NCI-H748 (cell line): ENCODE measurements at regions not wholly inside any gene's neighbourhood (a gene's known extent, or its start where the extent isn't known, plus 50 kb on each side); places are given as distances from the start of the nearest gene placed in this dataset.
"Not testable (repeated sequence)": the region's sequence is repeated elsewhere in the genome, so short reads cannot be mapped to it uniquely, and the experiment has no call there.

ENCODE experiments used
- DNase-seq: peaks from one replicate; lab custom pipeline; 2025; ENCODE audit not compliant: unreplicated experiment; lab: John Stamatoyannopoulos, UW

DNA sequence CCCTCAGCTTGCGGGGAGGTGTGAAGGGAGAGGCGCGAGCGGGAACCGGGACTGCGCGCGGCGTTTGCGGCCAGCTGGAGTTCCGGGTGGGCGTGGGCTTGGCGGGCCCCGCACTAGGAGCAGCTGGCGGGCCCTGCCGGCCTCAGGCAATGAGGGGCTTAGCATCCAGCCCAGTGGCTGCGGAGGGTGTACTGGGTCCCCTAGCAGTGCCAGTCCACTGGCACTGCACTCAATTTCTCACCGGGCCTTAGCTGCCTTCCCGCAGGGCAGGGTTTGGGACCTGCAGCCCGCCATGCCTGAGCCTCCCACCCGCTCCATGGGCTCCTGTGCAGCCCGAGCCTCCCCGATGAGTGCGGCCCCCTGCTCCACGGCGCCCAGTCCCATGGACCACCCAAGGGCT, 163.5 kb upstream of the PTCH1 start:
- DNase-seq: not testable (repeated sequence)

- no peak for DNase-seq
These were observed 163.1 kb upstream of the PTCH1 start for GRCh38 chr9:95679874-95680273.

GRCh38 chr9:95678759-95679158, 162.0 kb upstream of the PTCH1 start:
- peak; percentile 9 for DNase-seq

DNA sequence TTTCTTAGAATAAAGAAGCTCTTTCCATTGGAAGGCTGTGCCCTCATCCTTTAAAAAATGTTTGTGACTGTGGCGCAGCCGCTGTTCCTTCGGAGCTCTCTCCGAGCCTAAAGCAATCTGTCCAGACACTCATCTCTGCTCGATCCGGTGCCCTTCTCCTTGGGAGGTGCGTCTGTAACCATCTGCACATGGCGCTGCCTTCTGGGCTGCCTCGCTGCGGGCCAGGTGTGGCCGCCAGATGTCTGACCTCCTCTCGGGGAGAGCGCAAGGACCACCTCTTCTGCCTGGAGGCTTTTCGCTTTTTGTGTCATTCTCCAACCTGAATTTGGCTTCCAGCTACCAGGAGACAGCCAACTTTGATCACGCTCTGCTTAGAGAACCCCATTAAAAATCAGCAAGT, 153.4 kb upstream of the PTCH1 start:
- DNase-seq: no peak

- DNase-seq: no peak
These were observed 152.5 kb upstream of the PTCH1 start for GRCh38 chr9:95669253-95669652.

DNA sequence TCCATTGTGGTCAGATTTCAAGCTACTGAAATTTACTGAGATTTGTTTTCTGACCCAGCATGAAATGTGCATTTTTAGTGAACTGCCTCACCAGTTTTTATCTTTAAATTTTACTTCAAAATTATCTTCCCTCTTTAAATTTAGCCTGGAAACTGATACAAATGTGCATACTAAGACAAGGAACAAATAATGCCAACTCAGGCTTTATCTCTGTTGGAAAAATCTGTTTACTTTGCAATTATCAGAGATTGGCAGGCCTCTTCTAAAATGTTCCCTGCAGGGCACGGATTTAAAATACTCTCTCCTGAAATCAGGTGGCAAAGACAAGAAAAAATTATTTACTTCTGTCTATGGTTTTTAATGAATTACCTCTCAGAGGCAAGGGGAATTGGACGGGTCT, 151.0 kb upstream of the PTCH1 start:
- peak; percentile 82 for DNase-seq

- DNase-seq: no peak
These were observed 150.0 kb upstream of the PTCH1 start for GRCh38 chr9:95666785-95667155.

GRCh38 chr9:95666096-95666784, 149.5 kb upstream of the PTCH1 start:
- no peak for DNase-seq

- no peak for DNase-seq
These were observed 136.5 kb upstream of the PTCH1 start for GRCh38 chr9:95653246-95653645.

DNA sequence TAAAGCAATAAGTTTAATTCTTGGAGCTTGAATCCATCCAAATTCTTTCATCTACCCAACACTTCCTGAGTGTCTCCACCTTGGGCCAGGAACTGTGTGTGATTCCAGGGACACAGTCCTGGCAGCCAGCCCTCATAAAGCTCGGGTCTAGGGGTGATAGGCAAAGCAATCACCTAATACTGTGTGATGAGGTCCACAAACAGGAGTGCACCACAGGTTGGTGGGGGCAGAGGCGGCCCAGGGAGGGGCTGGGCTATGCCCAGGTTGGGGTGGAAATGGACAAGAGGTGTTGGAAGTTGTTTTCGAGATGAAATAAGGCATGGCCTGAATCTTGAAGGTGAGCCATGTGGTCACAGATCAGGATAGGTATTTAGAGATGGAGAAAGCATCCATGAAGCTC, 133.9 kb upstream of the PTCH1 start:
- DNase-seq: no peak

DNA sequence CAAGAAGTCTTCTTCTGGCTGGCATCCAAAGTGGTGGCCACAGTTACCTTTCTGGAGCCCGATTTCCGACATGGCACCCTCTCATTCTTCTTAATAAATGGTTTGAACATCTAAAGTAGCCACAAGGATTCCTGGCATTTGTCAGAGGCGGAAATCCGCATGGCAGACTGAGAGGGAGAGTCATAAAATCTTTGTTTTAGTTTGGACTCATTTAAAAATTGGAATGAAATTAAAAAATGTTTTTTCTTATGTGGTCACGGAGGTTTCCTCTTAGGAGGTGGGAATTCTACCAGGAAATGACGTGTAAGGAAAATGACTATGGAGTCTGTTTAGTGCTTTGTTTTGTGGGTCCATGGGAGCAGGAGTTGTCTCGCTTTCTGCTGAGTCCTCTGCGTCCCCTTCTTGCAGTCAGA, 133.0 kb upstream of the PTCH1 start:
- no peak for DNase-seq

DNA sequence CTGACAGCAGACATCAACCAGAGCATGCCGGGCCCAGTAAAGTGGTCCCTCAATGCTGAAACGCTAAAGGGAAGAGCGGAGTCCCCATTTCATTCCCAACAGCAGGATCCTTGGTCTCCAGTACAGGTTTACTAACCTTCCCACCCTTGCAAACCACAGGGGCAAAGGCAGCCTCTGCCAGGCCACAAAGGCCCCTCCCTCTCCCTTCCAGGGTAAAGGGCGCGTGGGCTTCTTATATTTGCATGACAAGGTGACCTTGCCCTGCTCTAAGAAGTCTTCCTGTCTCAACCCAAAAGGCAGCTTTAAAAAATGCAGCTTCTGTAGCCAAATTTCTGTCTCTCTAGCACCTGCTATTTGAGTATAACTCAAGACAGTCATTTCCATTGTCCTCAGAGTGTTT, 131.5 kb upstream of the PTCH1 start:
- DNase-seq: no peak

DNA sequence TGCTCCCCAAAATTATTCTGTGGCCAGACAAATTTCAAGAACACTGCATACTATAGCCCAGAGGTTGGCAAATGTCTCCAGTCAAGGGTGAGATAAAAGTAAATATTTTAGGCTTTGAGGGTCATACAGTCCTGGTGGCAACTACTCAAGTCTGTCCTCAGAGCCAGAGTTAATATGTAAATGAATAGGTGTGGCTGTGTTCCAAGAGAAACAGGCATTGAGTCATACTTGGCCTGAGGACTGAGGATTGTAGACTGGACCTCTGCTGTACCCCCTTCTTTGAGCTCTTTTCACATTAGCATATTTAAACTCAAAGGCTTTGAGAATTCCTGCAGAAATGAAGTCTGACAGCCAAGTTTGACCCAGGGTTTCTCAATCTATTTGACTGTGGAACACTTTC, 129.2 kb upstream of the PTCH1 start:
- no peak for DNase-seq

GRCh38 chr9:95645579-95645978, 128.8 kb upstream of the PTCH1 start:
- no peak for DNase-seq

DNA sequence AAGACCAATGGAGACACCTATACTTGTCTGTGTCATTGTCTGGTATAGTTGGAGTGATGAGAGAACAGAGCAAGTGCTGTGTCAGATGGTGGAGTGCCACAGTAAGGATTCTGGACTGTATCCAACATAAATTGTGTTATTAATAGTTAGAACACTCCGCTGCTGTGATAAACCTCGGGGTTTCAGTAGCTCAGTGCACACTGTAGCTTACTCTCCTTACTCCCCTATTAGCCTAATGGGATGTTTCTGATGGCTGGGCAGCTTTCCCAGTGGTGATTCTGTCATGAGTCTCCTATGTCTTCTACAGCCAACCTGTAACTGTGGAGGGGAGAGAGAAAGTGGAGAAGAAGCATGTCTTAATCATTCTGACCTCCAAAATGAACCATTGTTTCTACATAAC, 127.6 kb upstream of the PTCH1 start:
- no peak for DNase-seq

DNA sequence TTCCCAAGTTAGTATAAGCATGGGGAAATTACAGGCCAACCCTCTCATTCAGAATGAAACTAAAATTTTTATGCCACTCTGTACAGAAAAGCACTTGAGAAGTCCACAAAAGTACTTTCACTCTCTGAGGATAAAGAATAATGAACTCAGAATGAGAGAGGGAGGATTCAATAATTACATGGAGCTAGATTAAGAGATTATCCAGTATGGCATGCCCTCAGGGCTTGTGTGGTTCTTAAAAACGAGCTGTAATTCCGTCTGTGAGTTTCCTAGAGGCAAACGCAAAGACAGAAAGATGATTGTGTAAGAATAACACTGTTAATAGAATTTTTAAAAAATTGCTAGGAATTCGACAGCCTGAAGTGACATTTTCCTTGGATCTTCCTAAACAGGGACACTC, 126.8 kb upstream of the PTCH1 start:
- no peak for DNase-seq

DNA sequence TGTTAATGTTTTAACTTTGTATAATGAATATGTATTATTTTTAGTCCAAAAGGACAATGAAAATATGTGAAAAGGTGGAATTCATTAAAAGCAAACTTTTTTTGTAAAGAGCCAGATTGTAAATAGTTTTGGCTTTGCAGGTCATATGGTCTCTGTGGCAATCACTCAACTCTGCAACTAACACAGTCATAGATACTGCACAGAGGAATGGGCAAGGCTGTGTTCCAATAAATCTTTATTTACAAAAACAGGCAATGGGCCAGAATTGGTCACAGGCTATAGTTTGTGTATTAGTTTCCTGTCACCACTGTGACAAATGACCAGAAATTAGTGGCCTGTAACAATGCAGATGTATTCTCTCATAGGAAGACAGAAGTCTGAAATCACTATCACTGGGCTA, 125.4 kb upstream of the PTCH1 start:
- DNase-seq: no peak

DNA sequence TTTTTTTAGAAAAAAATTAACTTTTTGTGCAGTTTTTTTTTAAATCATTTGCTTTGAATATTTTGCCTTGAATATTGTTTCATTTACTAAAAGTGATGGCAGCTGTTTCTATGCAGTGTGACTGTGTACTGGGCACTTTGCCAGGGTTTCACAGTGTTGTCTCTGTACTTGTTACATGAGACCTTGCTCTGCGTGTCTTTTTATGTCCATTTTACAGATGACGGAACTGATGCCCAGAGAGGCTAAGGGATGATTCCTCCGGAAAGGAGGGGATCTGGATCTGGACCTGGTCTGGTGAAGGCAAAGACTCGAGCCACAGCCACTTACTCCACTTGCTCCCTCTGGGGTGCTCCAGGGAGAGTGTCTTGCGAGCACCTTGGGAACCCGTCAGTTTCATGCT, 124.8 kb upstream of the PTCH1 start:
- peak; percentile 74 for DNase-seq

DNA sequence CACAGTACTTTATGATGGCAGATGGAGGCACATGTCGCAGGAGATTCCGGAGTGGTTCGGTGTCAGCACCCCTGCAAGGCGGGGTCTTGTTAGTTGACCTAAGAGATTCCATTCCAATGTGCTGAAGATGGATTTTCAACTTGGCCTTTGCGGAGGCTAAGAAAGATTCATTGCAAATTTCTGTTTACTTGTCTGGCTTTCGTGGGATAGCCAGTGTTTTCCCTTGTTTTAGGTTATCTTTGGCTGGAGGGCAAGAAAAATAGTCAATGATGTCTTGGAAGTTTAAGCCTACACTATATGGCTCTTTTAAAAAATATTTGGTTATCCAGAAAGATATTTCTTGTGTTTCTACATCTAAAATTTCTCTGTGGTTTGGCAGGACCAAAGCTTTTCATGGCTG, 123.6 kb upstream of the PTCH1 start:
- no peak for DNase-seq

DNA sequence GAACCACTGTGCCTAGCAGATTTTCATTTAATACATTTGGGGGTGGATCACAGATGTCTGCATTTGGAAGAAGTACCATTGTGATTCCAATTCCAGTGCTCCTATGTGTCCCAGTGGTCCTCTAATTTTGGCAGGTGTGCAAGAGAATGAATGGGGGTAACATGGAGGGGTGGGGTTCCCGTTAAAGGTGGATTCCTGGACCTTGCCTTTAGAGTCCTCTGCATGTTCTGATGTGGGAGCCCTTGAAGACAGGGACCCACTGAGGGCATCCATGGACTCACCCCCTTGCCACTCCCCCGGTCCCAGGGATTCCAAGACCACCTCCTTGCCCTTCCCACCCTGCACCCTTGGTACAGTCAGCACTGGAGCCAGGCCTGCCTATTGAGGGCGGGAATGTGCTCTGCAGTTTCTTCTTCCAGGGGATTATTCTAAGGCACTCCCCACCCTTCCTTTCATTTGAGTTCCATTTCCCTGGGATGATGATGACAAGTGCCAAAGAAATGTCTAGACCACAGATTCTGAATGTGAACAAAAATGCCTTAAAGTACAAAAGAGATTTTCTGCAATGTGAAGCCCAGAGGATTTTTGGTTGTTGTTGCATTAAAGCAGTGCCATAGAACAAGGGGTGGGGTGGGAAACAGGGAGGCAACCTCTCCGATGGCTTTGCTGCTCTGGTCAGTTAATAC, 119.4 kb upstream of the PTCH1 start:
- no peak for DNase-seq

GRCh38 chr9:95634536-95634935, 117.8 kb upstream of the PTCH1 start:
- DNase-seq: no peak

DNA sequence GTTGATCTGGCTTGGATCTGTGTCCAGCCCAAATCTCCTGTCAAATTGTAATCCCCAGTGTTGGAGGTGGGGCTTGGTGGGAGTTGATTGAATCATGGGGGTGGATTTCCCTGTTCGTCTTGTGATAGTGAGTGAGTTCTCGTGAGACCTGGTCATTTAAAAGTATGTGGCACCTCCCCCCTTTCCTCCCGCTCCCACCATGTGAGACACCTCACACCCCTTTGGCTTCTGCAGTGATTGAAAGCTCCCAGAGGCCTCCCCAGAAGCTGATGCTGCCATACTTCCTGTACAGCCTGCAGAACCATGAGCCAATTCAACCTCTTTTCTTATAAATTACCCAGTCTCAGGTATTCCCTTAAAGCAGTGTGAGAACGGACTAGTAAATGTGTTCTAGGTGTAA, 117.3 kb upstream of the PTCH1 start:
- DNase-seq: no peak

DNA sequence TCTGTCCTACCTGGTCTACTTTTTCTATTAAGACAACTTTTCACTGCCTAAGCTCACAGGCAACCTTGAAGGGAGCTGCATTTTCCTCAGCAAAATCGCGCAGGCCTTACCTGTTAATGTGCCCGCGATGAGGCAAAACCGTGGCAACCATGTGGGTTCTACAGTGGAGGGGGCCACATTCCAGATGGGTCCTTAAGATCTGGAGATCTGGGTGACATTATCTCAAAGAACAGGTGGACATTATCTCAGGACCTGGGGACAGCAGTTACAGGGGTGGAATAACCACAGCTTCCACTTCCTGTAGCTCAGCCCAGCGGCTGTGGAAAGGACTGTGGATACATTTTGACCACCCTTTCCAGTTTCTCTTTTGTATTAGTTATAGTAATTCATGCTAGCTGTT, 112.8 kb upstream of the PTCH1 start:
- DNase-seq: no peak
